Renal cortex interstitium (tissue), 11 donors: ENCODE measurements at regions not wholly inside any gene's neighbourhood (a gene's known extent, or its start where the extent isn't known, plus 50 kb on each side); places are given as distances from the start of the nearest gene placed in this dataset.
A peak's percentile ranks its signal among the peaks of the same experiment; 100 is the strongest.
"Not testable (repeated sequence)": the region's sequence is repeated elsewhere in the genome, so short reads cannot be mapped to it uniquely, and the experiment has no call there.

Experiments
- DNase-seq, 11 donors: peaks; one replicate each; pipeline ENCODE4 v3.0.0-alpha.2; 2013; ENCODE audit warnings: low read depth in 9 of 11, low spot score in 4 of 11; ENCODE audit errors: extremely low read depth in 1 of 11

DNA sequence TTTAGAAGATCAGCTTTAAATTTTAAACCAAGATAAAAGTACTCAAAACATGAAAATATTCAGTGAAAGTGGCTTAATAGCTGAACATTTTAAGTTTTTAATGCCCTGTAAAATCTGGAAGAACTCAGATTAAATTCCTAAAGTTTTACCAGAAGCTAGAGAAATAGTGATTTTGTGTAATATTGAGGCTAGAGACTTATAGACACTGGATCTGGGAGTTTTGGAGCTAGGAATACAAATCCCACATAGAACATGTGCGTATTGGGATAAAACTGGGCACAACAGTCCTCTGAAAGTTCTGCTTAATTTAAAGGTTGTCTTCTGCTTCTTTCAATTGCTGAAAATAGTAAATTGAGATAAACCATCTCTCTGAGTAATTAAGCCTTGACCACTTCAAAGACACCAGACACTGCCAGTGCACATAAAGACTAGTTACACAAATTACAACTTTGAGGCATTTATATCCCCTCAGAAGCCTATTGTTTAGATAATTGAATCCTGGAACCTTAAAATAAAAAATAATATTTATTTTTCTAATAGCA, 1382.5 kb downstream of the OTOL1 start:
- DNase-seq: no peak

DNA sequence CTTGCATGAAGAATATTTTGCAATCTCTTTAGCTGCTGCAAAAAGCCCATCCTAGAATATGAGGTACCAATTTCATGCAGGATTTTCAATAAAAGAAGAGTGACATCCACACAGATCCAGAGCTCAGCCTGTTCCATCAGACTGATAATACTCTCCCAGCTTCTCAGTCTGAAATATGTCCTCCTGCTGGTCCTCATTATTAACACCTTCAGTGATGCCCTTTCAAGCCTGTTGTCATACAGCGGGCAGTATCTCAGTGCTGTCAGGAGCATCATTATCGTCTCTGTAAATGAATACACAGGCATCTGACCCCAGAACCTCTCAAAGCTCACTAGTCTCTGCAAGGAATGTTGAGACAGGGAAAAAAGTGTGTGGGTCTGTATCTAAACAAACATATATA, 1387.8 kb downstream of the OTOL1 start:
- no peak for DNase-seq

DNA sequence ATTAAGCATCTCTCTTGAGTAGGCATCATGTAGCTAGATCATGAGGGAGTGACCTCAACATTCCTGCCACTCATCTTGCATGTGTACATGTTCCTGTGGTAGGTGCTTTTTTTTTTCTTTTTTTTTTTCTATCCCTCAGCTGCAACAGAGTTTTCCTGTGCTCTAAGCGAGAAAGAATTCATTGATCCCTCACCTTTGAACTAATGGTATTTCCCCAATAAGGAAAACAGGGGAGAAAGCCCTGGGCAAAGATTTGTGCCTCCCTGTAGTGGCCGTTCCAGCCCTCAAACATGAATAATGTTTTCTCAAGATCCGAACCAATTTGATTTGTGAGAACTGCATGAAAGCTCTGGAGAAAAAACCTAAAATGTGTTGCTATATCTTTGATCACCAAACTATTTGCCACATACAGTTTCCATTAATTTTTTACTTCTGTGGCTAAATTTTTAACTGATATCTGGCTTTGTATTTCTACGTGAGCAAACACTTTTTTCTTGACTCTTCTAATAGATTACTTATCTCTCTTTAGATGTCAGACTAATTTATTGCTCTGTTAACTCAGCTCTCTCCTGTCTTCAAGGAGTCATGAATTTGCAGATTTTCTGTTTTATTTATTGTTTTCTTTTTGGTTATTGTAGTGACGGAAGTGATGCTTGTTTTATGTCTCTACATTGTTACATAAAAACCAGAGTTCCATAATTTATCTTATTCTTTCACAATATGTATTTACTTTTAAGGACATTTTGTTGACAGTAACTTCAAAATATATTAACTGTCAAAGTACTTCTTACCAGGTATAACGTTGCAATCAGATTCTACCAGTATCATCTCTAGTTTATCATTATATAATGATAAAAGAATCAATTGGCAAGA, 1396.5 kb downstream of the OTOL1 start:
- DNase-seq: peak in 1 of 11 donors; percentile 21

DNA sequence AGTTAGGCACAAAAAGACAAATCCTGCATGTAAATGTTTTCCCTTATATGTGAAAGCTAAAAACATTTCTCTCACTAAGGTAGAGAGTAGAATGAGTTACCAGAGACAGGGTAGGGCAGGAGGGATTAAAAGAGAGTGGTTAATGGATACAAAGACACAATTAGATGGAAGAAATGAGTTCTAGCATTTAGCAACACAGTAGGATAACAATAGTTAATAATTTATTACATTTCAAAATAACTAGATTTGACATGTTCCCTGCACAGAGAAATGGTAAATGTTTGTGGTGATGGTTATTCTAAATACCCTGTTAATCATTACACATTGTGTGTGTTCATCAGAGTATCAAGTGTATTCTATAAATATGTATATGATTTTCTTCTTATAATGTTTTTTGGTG, 1400.7 kb downstream of the OTOL1 start:
- no peak for DNase-seq

DNA sequence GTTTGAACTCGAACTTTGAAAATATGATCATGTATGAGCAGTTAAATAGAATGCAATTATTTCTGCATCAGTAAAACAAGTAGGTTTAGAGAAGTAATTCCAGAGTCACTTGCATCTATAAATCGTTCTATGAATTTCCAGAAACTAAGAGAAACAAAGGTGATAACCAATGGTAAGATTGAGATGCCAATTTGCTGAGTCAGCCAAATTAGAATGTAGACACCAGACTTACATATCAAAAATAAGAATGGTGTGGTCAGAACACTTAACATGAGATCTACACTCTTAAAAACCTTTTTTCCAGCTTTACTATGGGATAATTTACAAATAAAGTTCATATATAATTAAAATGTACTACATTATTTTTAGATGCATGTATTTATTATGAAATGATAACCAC, 1435.9 kb downstream of the OTOL1 start:
- no peak for DNase-seq

DNA sequence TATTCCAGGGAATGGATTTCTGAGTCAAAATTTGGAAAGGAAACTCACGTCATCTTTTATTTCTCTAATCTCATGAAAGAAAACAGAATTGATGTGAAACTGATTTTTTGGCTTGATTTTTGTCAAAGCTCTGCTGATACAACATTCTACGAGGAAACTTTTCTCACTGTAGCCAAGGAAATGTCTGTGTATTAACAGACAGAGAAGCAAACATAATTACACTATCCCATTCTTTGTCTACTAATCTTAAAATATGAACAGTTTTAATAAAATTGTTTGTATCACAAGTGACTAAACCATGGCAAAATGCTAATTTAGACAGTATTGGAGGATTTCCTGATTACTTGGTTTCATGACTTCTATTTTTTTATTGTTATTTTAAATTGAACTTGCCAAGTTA, 1437.0 kb downstream of the OTOL1 start:
- no peak for DNase-seq

DNA sequence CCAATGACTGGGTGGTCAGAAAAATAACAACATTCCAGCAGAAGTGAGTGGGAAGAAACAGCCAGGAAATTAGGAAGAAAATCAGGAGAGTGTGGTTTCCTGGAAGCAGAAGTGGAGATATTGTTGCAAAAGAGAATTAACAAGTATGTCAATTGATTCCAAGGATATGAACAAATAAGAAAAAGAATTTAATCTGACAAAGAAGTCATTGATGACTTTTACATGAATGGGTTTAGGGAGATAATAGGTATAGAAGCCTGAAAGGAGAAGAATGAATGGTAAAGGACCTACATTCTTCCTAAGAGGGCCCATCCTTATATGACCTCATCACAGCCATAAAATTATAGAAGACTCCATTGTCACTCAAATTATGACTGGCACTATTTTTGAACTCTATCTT, 1440.1 kb downstream of the OTOL1 start:
- no peak for DNase-seq

DNA sequence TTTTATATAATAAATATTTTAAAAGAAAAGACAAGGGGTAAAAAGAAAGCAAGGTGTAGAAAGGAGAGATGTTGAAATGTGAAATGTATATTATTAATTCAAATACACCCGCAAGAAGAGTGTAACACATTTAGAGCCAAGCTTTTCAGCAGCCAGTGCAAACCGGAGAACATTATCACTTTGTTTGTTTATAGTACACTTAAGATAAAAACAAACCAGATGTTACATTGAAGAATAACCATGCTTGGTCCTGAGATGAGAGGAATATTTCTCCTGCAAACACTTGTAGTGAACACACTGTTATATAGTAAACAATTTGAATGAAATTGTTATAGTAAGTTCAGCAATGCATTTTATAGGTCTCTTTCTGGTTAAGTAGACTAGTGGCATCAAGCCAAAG, 1441.5 kb downstream of the OTOL1 start:
- no peak for DNase-seq

DNA sequence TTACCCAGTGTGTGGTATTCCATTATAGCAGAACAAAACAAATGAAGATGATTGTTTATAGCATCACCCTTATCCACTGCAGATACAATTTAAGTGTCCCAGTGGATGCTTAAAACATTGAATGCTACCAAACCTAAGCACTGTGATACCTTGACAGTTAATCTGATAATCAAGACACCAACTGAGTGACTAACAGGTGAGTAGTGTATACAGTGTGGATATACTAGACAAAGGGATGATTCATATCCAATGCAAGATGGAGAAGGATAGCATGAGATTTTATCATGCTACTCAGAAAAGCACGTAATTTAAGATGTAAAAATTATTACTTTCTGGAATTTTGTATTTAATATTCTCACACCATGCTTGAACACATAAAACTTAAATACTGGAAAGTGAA, 1449.0 kb downstream of the OTOL1 start:
- no peak for DNase-seq

DNA sequence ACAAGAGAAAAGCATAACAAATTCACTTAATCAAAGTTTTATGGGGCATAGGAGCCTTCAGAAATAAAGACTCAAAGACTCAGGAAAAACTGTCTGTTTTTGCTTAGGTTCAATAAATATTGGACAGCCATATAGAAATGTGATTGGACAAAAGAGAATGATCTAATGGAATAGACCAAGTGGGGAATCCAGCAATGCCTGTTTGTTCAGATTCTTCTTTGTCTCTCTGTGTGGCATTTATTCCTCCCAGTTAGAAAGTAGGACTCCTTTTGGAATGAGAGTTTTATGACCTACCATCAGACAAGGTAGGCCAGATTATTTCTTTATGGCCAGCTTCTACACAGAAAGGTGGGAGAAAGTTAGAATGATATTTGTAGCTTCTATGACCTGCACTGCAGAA, 1460.1 kb downstream of the OTOL1 start:
- no peak for DNase-seq

DNA sequence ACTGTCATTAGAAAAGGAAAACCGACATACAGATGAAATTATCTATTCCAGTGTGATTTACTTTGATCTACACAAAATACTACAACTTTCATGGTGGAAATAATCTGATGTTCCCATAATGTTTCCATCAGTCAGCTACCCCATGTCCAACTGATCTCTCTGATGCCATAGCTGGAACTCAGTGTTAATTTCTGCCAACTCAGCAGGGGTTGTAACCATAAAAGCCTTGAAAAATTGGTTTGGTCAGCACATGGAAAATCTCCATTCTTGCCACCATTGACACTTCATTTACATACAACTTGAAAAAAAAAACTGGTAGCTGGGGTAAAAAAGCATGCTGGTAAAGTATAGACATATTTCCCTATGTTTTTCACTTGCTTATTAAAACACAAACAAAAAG, 1463.7 kb downstream of the OTOL1 start:
- DNase-seq: no peak

DNA sequence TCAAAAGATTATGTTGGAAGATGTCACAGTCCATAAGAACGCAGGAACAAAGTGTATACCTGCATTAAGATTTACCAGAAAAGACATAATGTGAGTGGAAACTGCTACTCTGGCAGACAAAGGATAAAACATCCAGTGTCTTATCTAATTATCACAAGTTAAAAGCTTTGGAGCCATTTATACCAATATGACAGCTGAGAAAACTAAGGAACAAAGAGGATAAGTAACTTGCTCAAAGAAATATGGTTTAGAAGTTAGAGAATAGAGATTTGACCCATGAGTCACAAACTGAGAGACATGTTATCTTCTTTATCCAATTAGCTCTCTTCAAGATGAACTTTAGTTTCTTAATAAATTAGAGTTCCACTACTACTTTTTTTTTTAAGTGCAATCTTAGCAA, 1473.7 kb downstream of the OTOL1 start:
- DNase-seq: no peak

DNA sequence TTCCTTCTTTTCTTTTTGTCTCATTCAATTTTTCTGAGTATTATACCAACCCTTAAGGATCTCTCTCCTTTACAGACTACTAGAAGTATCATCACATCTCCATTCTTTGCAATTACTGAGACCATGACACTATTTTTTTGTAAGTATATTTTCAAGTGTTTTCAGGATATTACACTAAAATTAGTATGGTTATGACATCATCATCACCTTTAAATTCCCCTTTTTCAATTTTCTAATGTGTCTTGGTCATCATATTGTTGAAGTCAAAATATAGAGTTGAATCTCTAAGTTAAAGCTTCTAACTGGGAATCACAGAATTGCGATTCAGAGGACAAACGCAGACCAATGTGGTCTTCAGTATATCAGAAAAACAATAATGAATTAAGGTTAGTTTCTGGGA, 1475.1 kb downstream of the OTOL1 start:
- no peak for DNase-seq

DNA sequence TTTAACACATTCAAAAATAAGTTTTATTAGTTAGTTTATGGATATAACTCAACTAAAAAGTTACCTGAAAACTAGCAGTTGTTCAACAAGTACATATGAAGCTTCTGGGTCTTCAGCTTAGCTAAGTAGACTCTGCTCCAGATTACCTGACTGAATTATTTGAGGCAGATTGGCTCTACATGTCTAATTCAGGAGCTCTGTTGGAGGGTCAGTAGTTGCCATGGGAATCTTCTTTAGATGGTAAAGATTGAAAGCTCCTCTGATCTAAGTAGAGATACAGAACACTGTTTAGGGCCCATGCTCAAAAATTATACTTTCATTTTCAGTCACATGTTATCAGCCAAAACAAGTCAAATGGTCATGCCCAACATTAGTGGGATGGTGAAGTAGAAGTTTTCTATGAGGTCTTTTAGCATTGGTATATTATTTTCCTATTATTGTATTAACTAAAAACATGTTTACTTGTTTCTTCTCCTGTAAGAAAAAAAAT, 1476.9 kb downstream of the OTOL1 start:
- DNase-seq: no peak

DNA sequence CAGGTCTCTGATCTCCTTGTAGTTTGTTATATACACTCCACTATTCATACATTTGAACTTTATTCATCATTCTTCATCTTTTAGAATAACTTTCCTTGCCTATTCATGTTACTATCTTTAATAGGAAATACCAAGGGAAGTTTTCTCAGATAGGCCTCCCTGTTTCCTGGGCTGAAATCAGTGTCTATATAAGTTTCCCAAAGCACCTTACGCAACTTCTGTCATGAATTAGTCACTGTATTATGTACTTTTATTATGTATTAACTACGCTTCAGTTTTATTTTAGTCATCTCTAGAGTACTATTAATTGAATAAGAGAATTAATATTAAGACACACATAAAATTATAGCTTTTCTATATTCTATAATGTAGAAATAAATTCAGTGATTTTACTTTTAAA, 1481.5 kb downstream of the OTOL1 start:
- no peak for DNase-seq

DNA sequence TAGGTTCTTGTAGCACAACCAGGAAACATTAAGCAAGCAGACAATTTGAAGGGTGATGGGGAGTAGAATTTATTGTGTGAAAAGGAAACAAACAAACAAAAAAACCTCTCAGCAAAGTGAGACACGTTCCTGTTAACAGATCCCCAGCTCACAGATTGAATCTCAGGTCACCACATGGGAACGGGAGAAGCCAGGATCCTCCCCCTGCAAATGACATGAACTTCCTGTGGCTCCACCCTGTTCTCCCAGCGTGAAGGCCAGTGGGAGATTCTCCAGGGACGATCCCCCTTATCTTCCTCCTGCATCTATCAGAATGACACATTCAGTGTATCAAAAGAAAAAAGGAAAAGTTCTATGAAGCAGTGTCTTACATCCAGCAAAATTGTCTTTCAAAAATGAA, 1488.1 kb downstream of the OTOL1 start:
- no peak for DNase-seq

DNA sequence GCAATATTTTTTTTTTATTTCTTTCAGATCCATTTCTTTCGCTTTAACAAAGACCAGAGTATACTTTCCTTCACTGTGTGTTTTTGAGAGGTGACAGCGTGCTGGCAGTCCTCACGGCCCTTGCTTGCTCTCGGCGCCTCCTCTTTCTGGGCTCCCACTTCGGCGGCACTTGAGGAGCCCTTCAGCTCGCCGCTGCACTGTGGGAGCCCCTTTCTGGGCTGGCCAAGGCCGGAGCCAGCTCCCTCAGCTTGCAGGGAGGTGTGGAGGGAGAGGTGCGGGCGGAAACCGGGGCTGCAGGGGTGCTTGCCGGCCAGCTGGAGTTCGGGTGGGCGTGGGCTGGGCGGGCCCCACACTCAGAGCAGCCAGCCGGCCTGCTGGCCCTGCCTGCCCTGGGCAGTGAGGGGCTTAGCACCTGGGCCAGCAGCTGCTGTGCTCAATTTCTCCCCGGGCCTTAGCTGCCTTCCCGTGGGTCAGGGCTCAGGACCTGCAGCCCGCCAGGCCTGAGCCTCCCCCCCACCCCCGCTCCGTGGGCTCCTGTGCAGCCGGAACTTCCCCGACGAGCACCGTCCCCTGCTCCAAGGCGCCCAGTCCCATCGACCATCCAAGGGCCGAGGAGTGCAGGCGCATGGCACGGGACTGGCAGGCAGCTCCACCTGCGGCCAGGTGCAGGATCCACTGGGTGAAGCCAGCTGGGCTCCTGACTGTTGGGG, 1490.6 kb downstream of the OTOL1 start:
- DNase-seq: not testable (repeated sequence)

DNA sequence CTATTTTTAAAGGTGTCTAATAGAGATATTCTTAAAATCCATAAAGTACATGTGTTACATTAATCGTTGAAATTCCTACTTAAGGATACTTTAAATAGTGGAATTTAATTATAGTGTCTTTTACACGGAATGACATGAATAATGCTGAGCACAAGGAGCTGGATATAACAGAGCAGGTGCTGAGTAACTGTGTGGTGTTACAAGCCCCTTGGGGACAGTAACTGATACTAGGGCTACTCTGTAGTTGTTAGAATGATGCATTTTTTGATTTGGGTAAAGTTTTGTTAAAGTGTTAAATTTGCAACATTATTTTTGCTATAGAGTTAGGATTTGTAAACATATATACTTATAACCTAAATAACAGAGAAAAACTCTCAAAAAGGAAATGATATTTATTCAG, 1496.1 kb downstream of the OTOL1 start:
- no peak for DNase-seq

DNA sequence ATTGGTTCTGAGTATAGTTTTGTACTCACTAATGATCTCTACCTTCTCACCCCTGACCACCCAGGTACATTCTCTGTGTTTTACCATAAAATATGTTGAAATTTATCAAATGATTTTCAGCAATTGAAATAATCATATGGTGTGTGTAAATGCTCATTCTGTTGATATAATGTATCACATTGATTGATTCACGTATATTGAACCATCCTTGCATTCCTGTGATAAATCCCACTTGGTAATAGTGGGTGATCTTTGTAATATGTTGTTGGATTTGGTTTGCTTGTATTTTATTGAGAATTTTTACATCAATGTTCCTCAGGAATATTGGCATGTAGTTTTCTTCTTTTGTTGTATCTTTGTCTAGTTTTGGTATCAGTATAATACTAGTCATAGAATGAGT, 1497.6 kb downstream of the OTOL1 start:
- no peak for DNase-seq

DNA sequence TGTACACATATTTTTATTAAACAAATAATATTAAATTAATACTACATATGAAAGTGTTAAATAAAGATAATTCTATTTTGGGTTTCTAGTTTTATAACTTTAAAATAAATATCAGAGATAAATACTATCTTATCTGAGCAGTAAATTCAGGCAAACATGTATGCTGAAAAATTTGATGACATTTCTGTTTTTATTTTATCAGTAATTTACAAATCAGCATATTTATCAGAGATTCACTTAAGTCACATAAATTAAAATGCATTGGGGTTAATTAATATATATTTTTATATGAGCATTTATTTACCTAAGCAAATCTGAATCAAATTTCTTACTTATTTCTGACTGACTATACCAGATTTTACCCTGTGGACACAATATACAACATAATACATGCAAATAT, 1499.8 kb downstream of the OTOL1 start:
- no peak for DNase-seq
